HepG2 (cell line): ENCODE measurements at regions not wholly inside any gene's neighbourhood (a gene's known extent, or its start where the extent isn't known, plus 50 kb on each side); places are given as distances from the start of the nearest gene placed in this dataset.

Experiments used
- GTF2F1 ChIP-seq: fragments of 150-350 bp; IDR thresholded peaks from 2 replicates; pipeline ENCODE4 v1.6.1; 2014; ENCODE audit warnings: low read length
- SMC3 ChIP-seq: IDR thresholded peaks from 2 replicates; pipeline ENCODE4 v1.6.1; 2011; ENCODE audit warnings: low read length, improper control_type of control experiment

- TF ChIP-seq GTF2F1 (no peak), SMC3 (no peak)
Observed at GRCh38 chr12:131403676-131404075, 307.2 kb upstream of the SFSWAP start.
